HG03565 (cell line): ENCODE measurements at regions not wholly inside any gene's neighbourhood (a gene's known extent, or its start where the extent isn't known, plus 50 kb on each side); places are given as distances from the start of the nearest gene placed in this dataset.

Experiments used
- ATAC-seq: cut with Tn5 transposase; IDR thresholded peaks from one replicate; pipeline ENCODE4 v1.9.1; 2021; ENCODE audit warnings: mild to moderate bottlenecking, moderate library complexity; ENCODE audit not compliant: unreplicated experiment

DNA sequence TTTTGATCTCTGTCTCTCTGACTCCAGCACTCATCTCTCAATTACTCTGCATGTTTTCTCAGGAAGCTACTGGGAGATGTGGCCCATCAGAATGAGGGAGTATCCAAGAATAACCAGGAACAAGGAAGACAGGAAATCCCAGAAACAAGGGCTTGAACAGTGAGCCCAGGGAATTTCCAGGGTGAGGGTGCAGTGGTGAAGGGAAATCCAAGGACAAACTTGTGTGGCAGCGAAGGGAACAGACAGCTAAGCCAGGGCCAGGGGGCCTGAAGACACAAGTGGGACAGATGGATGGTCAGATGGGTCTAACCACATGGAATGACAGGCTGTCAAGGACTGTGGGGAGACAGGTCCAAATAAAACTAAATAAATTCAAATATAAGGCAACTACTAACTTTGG lies 121.8 kb upstream of the ERRFI1 start:
- ATAC-seq: no peak

DNA sequence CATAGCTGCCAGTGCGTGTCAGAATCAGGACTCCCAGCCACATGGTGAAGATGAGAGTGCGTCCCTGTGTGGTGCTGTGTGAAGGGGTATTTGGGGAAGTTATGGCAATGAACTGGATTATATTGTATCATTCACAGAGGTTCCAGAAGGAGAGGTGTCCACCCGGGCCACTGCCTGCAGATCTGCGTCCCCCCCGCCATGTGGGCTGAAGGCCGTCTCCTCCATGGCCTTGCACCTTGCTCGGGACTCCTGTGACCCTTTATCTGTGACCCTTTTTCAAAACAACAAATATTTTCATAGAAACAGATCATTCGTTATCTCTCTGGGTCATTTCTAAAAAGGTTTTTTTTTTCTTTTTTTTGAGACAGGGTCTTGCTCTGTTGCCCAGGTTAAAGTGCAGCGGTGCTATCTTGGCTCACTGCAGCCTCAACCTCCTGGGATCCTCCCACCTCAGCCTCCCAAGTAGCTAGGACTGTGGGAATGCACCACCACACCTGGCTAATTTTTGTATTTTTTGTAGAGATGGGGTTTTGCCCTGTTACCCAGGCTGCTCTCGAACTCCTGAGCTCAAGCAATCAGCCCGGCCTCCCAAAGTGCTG lies 120.2 kb upstream of the ERRFI1 start:
- no peak for ATAC-seq

GRCh38 chr1:8145545-8146202 lies 119.6 kb upstream of the ERRFI1 start:
- no peak for ATAC-seq

DNA sequence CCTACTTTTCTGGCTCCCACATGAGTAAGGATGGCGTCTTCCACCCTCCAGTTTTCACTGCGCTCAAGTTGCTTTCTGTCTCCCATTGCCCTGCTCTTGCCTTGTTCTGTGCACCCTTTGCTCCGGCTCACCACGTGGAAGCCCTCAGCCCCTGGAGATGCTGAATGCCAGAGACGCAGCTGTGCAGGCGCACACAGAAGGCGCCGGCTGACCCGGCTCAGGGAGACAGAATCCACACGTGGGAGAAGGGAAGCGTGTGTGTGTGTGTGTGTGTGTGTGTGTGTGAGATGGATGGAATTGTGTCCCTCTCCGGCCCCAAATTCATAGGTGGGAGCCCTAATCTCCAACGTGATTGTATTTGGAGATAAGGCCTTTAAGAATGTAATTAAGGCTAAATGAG lies 118.2 kb upstream of the ERRFI1 start:
- no peak for ATAC-seq

DNA sequence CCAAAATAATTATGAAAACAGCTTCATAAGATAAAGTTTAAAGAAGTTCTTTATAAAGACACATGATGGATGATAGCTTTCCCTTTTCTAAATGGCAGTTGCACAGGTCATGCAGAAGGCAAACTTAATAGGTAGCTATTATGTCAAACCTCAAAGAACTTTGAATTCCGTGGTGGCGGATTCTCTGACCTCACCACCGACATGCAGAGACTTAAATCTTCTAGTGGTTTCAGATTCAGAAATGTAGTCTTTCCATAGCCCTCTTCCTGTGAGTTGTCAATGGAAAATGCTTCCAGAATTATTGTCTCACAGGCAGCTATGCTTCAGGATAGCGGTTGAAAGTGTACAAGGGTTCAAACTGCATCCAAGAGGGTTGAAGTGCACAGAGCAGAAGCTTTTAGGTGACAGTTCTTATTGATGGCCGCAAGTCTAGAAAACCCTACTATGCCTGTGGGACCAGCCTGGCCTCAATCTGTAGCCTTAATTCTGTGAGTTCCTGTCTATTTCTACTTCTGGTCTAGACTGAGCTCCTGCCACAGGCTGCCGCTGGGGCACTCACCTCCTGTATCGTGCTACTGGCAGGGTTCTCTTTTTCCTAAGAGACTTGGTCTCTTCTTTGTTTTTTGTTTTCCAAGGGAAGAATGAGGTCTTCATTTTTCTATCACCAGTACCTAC lies 117.0 kb upstream of the ERRFI1 start:
- ATAC-seq: no peak

DNA sequence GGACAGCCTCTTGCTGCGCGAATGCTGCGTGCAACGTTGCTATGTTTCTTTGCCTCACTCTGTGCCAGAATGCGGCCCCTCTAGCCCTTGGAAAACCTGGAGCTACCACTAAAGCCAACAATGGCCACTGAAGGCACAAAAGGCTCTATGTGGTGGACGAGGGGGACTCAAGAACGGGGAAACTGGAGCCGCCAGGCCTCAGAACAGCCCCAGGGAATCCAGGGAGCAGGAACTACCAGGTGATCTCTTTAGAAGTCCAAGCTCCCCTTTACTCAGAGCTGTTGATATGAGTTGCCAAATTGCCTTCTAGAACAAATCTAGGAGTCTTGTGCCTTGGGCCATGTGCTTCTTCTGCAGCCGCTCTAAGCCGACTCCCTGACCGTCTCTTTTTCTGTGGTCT lies 113.8 kb upstream of the ERRFI1 start:
- ATAC-seq: no peak

GRCh38 chr1:8139383-8139782 lies 113.3 kb upstream of the ERRFI1 start:
- no peak for ATAC-seq

DNA sequence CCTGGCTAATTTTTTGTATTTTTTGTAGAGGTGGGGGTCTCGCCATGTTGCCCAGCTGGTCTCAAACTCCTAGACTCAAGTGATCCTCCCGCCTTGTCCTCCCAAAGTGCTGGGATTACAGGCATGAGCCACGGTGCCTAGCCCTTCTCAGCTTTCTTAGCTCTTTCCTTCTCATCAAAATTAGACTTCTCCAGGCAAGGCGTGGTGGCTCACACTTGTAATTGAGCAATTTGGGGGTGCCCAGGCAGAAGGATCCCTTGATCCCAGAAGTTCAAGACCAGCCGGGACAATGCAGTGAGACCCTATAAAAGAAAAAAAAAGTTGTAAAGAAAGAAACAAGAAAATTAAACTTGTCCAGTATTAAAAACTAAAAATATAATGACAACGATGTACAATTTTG lies 112.6 kb upstream of the ERRFI1 start:
- no peak for ATAC-seq

DNA sequence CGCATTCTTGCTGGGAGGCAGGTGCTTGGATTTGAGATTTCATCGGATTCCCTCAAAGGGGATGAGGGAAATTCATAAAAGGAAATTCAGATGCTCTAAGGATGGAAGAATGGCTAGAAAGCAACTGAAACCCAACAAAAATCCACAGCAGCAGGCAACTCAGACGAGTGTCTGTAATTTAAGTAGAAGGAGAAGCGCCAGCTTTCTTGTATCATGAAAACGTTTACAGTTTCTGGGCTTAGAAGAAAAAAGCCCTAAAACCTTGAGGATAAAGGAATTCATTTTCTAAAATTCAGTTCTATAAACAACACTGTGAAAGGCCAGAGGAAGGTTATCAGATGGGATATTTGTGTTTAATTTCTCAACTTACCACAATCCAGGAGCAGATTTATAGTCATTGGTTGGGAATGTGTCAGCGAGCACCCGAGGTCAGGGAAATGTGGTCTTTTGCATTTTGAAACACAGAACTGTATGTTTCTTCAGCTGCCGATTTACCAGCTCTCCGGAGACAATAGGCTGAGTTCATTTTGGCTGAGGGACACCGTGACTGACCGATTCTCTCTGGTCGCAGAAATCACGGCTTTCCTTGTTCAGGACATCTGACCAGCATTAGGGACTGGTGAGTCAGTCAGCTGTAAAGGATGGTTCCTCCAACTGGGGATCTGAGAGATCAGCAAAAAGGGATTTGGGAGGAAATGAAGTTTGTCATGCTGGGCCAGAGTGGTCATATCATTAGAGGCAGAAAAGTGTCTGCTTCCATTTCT lies 111.6 kb upstream of the ERRFI1 start:
- ATAC-seq: no peak

DNA sequence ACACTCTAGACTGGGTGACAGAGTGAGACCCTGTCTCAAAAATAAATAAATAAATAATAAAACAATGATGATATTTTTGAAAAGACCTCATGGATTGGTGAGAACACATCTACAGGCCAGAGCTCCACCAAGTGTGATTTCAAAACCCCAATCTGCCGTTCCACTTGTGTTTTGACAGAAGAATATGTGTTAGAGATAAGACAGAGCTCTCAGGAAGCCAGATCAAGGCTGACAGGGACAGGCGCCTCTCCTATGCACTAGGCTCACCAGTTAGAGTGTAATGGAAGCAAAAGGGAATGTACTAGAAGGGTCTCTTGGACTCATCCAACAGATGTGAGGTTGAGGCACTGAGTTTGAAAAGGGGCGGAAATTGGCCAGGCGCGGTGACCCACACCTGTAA lies 110.7 kb upstream of the ERRFI1 start:
- ATAC-seq: no peak

- ATAC-seq: no peak
These were observed 109.1 kb upstream of the ERRFI1 start for GRCh38 chr1:8135250-8135649.

DNA sequence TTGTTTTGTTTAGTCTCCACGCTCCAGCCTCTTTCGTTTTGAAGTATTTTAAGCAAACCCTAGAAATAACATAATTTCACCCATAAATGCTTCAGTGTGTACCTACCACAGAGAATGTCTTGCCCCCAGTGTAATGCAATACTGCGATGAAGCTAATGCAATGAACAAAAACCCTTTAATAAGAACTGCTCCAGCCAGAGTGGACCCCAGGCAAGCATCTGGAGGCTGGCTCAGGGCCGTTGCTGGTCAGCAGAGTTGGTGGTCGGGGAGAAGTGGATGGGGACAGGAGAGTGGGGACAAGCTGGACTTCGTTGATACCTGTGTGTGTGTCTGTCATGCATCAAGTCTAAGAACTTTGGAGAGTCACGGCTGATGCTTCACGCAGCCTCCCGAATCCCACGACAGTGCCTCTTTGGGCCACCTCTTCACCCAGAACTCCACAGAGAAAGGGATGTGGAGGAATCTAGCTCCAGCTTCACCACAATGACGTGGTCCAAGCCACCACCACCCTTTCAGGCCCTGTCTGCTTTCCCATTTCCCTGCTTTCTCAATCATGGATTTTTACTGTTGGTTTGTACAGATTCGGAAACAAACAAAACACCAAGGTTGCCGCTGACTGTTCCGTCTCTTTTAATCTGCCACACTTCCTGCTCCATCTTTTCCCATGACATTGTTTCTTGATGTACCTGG lies 108.6 kb upstream of the ERRFI1 start:
- no peak for ATAC-seq

DNA sequence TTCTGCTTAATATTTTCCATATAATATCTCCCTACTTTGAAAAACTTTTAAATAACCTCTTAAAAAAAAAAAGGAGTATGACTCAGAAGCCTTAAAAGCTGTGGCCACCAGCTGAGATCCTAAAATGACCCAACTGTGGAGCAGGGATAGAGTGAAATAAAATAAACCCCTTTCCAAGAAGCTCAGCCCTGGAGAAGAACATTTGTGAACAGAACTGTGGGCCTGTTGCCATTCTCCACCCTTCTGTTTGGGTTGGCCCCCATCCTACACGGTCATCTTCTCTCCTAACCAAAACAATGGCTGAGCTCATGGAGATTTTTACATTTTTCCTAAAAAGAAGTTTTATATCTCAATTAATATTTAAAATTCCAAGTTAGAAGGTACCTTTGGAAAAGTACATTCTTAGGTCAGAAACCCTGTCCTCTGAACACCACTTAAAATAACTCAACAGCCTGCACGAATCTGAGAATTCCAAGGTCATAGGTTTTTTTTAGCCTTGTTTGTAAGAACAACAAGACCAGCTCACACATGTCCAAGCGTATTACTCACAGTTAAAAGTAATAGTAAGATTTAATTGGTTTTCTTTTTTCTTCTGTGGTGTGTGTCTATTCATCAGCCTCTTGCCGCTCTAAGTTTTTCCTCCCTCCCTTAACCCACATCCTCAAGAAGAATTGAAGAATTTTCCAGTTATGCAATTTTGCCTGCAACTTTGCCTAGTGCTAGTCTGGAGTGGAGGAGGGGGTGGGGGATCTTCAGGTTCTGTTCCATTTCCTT lies 107.7 kb upstream of the ERRFI1 start:
- no peak for ATAC-seq

DNA sequence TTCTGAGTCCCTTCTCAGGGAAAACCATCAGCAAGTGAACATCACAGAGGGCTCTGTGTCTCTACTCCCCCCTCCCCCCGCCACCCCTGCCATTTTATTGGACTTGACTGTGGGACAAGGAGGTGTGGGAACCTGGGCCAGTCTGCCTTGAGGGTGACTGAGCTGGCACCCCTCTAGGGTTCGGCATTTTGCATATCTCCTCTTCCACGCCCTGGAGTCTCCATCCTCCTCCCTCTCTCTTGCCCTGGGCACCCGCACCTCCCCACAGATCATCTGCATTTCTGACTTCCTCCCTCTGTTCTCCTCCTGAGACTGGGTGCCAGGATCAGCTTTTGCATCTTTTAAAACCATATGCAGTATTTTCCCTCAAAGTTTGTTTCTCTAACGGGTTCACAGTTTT lies 107.1 kb upstream of the ERRFI1 start:
- no peak for ATAC-seq

DNA sequence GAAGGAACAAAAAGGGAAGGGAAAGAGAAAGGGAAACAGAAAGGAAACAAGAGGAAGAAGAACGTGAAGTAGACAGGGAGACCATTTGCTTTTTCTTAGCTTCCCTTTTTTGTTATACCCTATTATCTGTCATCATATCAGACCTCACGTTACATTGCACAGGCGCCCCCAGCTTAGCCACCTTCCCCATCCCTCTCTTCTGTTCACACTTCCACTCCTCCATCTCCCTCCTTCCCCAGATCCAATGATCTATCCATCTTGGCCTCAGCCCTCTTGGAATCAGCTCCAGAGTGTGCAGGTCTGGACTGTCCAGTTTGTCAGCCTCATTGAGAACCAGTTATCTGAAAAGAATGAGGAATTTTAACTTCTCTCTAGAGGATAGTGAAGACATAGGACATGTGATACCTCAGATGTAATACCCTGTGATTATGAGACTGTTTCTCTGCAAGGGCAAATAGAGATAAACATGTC lies 101.1 kb upstream of the ERRFI1 start:
- ATAC-seq: no peak

GRCh38 chr1:8122477-8123407 lies 96.6 kb upstream of the ERRFI1 start:
- ATAC-seq: no peak

DNA sequence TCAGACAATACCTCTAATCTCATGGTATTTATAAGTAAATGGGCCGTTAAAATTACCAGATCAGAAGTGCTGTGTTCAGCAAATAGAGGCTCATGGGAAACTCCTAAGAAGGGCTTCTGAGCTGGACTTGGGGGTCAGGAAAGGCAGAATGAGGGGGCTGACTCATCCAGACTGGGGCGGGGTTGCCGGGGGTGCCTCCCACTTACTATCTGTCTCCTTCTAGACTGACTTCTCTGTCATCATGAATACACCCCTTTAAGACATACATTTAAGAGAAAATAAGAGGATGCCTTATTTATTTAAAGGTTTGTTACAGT lies 96.0 kb upstream of the ERRFI1 start:
- no peak for ATAC-seq

DNA sequence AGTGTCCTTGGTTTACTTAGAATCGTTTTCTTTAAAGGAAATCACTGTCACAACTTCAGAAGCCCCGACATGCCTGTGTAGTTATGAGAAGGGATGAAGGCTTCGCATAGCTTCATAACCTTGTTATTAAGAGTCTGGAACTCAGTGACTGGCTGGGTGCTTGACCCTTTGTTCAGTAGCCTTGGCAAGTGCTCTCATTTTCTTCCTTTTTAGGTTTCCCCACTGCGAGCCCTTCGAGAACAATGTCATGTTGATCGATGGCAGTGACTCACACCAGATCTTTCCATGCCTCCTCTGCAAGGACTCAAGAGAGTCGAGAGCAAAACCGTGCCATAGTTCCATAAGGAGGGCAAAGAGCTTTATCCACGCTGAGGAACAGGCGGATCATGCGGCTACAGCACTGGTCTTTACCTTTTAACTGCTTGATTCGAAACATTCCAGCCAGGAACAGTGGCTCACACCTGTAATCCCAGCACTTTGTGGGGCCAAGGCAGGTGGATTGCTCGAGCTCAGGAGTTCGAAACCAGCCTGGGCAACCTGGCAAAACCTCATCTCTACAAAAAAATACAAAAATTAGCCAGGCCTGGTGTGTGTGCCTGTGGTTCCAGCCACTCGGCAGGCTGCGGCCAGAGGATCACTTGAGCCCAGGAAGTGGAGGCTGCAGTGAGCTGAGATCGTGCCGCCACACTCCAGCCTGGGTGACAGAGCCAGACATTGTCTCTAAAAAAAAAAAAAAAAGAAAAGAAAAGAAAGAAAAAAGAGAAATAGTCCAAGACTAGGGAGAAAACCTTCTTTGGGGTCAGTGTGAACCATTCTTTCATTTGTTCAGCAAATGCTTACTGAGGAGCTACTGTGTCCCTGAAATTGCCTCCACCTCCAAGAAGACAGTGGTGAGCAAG lies 95.4 kb upstream of the ERRFI1 start:
- ATAC-seq: no peak
